Loucy (cell line): ENCODE measurements at regions not wholly inside any gene's neighbourhood (a gene's known extent, or its start where the extent isn't known, plus 50 kb on each side); places are given as distances from the start of the nearest gene placed in this dataset.
"Not testable (repeated sequence)": the region's sequence is repeated elsewhere in the genome, so short reads cannot be mapped to it uniquely, and the experiment has no call there.

Experiments used
- H2AFZ ChIP-seq: fragments of 200-600 bp; sonication (generic); 2 replicates; pipeline ENCODE4 v1.6.0; 2016; ENCODE audit warnings: antibody characterized with exemption, mild to moderate bottlenecking, low read length, moderate library complexity
- H3F3A ChIP-seq: fragments of 200-600 bp; 2 replicates; pipeline ENCODE4 v1.6.0; 2016; ENCODE audit warnings: antibody characterized with exemption, low read depth, mild to moderate bottlenecking
- H3K27me3 ChIP-seq: fragments of 200-600 bp; sonication (generic); 2 replicates; pipeline ENCODE4 v1.6.1; 2014; ENCODE audit warnings: low read length, mild to moderate bottlenecking; ENCODE audit not compliant: insufficient read depth, poor library complexity, severe bottlenecking
- H3K36me3 ChIP-seq: fragments of 200-600 bp; sonication (generic); 2 replicates; pipeline ENCODE4 v1.6.1; 2016; ENCODE audit warnings: low read length; ENCODE audit not compliant: insufficient read depth
- H3K4me1 ChIP-seq: fragments of 200-600 bp; sonication (generic); 2 replicates; pipeline ENCODE4 v1.5.1; 2014; ENCODE audit warnings: low read length, mild to moderate bottlenecking; ENCODE audit not compliant: insufficient read depth, poor library complexity, severe bottlenecking
- H3K4me2 ChIP-seq: fragments of 200-600 bp; sonication (generic); 2 replicates; pipeline ENCODE4 v1.6.0; 2014; ENCODE audit warnings: antibody characterized with exemption, low read length, low read depth, mild to moderate bottlenecking; ENCODE audit not compliant: poor library complexity, severe bottlenecking
- H3K4me3 ChIP-seq: fragments of 200-600 bp; sonication (generic); 2 replicates; pipeline ENCODE4 v1.5.1; 2014; ENCODE audit warnings: low read length, mild to moderate bottlenecking, mixed read lengths; ENCODE audit not compliant: poor library complexity, severe bottlenecking
- H3K79me2 ChIP-seq: fragments of 200-600 bp; sonication (generic); 2 replicates; pipeline ENCODE4 v1.6.1; 2014; ENCODE audit warnings: low read length; ENCODE audit not compliant: insufficient read depth
- H3K9ac ChIP-seq: fragments of 200-600 bp; sonication (generic); 2 replicates; pipeline ENCODE4 v1.6.0; 2014; ENCODE audit warnings: mild to moderate bottlenecking, low read depth, low read length, moderate library complexity; ENCODE audit not compliant: poor library complexity, severe bottlenecking
- H3K9me2 ChIP-seq: fragments of 200-600 bp; sonication (generic); replicated peaks from 2 replicates; pipeline ENCODE4 v1.6.1; 2016; ENCODE audit warnings: low read depth, low read length, mixed read lengths
- H3K9me3 ChIP-seq: fragments of 200-600 bp; sonication (generic); 2 replicates; pipeline ENCODE4 v1.6.1; 2014; ENCODE audit warnings: mild to moderate bottlenecking, antibody characterized with exemption, low read length, low read depth; ENCODE audit not compliant: insufficient read depth
- H4K20me1 ChIP-seq: fragments of 200-600 bp; sonication (generic); 2 replicates; pipeline ENCODE4 v1.6.0; 2014; ENCODE audit warnings: antibody characterized with exemption, low read length, mild to moderate bottlenecking; ENCODE audit not compliant: insufficient read depth, poor library complexity, severe bottlenecking
- EZH2phosphoT487 ChIP-seq: fragments of 200-600 bp; IDR thresholded peaks from 2 replicates; pipeline ENCODE4 v1.6.1; 2018; ENCODE audit warnings: antibody characterized with exemption, mild to moderate bottlenecking, moderate library complexity, borderline replicate concordance
- TF ChIP-seq, protein P1 (sequence below): fragments of 200-600 bp; sonication (generic); conservative IDR thresholded peaks from 2 replicates; pipeline ENCODE4 v1.5.1; 2014; ENCODE audit warnings: mild to moderate bottlenecking, antibody characterized with exemption, low read length

DNA sequence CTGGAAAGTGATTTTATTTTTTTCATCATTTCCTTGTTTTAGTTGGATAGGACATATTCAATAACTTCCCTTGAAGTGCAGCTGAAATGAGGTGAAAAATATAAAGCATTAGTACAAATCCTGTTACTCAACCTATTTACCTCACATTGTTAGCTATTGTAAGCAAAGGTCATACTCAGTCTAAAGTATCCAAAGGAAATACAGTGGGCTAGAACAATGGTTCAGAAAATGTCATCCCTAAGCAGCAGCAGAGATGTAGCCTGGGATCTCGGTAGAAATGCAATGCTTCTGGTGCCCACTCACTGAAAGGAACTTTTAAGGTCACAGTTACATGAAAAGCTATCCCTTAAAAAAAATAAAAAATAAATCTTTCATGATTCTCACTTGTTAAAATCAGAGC lies 300.6 kb downstream of the PPP4R3C start:
- Histone ChIP-seq H3K36me3 (no peaks in the 10 kb centered on the region), H3K79me2 (no peaks in the 10 kb centered on the region), H3K9ac (no peak overlapping the region), H2AFZ (no peak overlapping the region), H3K4me1 (no peaks in the 10 kb centered on the region), H3K9me3 (no peaks in the 10 kb centered on the region), H4K20me1 (no peaks in the 10 kb centered on the region), H3K4me3 (no peak overlapping the region), H3K27me3 (no peaks in the 10 kb centered on the region), H3K9me2 (no peaks in the 10 kb centered on the region), H3K4me2 (no peak overlapping the region), H3F3A (no peaks in the 10 kb centered on the region)
- TF ChIP-seq, protein P1, sequence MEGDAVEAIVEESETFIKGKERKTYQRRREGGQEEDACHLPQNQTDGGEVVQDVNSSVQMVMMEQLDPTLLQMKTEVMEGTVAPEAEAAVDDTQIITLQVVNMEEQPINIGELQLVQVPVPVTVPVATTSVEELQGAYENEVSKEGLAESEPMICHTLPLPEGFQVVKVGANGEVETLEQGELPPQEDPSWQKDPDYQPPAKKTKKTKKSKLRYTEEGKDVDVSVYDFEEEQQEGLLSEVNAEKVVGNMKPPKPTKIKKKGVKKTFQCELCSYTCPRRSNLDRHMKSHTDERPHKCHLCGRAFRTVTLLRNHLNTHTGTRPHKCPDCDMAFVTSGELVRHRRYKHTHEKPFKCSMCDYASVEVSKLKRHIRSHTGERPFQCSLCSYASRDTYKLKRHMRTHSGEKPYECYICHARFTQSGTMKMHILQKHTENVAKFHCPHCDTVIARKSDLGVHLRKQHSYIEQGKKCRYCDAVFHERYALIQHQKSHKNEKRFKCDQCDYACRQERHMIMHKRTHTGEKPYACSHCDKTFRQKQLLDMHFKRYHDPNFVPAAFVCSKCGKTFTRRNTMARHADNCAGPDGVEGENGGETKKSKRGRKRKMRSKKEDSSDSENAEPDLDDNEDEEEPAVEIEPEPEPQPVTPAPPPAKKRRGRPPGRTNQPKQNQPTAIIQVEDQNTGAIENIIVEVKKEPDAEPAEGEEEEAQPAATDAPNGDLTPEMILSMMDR: no peak
- TF ChIP-seq EZH2phosphoT487: no peak

DNA sequence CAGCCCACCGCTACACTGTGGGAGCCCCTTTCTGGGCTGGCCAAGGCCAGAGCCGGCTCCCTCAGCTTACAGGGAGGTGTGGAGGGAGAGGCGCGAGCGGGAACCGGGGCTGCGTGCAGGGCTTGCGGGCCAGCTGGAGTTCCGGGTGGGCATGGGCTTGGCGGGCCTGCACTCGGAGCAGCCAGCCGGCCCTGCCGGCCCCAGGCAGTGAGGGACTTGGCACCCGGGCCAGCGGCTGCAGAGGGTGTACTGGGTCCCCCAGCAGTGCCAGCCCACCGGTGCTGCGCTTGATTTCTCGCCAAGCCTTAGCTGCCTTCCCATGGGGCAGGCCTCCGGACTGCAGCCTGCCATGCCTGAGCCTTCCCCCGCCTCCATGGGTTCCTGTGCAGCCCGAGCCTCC lies 306.2 kb downstream of the PPP4R3C start:
- H2AFZ ChIP-seq, H3K9me2 ChIP-seq: not testable (repeated sequence)

DNA sequence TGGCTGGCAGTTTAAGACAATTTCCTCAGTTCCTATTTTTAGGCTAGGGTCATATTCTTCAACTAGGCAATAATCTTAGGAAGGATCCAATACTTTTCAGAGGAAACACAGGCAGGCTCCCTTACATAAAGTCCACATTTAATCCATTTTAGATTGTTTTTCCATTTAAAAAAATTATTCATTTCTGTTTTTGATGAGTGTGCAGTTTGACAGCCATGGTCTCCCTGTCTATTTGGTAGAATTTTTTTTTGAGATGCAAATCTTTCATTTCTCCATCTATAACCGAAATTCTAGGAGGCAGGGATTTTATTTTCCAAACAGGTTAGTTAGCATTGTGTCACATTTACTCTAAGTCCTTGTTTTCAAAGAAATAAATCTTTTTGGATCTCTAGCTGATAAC lies 326.8 kb downstream of the PPP4R3C start:
- Histone ChIP-seq H3K9ac (no peak overlapping the region), H3K4me2 (no peak overlapping the region), H4K20me1 (no peaks in the 10 kb centered on the region), H3K79me2 (no peaks in the 10 kb centered on the region), H3K9me2 (no peaks in the 10 kb centered on the region), H3K27me3 (no peaks in the 10 kb centered on the region), H3F3A (no peaks in the 10 kb centered on the region), H3K4me1 (no peaks in the 10 kb centered on the region), H3K9me3 (no peaks in the 10 kb centered on the region), H2AFZ (no peak overlapping the region), H3K4me3 (no peak overlapping the region), H3K36me3 (no peaks in the 10 kb centered on the region)
- no peak for TF ChIP-seq EZH2phosphoT487
- TF ChIP-seq, protein P1: no peak

More for the DNA sequence above, 306.2 kb downstream of the PPP4R3C start:
- not testable (repeated sequence) for H4K20me1 ChIP-seq, H3K36me3 ChIP-seq, H3K9ac ChIP-seq, H3K79me2 ChIP-seq, H3K4me1 ChIP-seq, H3K9me3 ChIP-seq, H3K4me2 ChIP-seq, H3K27me3 ChIP-seq, H3F3A ChIP-seq, H3K4me3 ChIP-seq

DNA sequence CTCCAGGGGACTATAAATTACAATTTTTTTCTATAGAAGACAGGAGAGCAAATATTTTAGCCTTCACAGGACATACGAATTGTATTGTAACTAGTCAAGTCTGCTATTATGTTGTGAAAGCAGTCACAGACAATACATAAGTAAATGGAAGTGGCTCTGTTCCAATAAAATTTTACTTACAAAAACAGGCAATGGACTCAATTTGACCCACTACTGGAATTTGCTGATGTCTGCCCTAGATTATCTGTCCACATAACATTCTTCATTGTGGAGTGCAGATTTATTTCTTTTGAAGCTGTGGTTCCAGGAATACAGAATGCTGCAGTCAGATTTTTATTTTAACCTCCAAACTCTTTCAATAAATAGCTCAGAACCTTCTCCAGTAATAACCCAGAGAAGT lies 330.3 kb downstream of the PPP4R3C start:
- H3K9me3 ChIP-seq: no peaks in the 10 kb centered on the region
- no peak overlapping the region for H2AFZ ChIP-seq
- H3K4me3 ChIP-seq: no peak overlapping the region
- H3K9me2 ChIP-seq: no peaks in the 10 kb centered on the region
- H3K79me2 ChIP-seq: no peaks in the 10 kb centered on the region
- no peaks in the 10 kb centered on the region for H3K36me3 ChIP-seq
- H3K27me3 ChIP-seq: no peaks in the 10 kb centered on the region
- no peaks in the 10 kb centered on the region for H3K4me1 ChIP-seq
- no peak overlapping the region for H3K4me2 ChIP-seq
- H3K9ac ChIP-seq: no peak overlapping the region
- H4K20me1 ChIP-seq: no peaks in the 10 kb centered on the region
- no peak for TF ChIP-seq EZH2phosphoT487
- TF ChIP-seq, protein P1: no peak
- no peaks in the 10 kb centered on the region for H3F3A ChIP-seq

DNA sequence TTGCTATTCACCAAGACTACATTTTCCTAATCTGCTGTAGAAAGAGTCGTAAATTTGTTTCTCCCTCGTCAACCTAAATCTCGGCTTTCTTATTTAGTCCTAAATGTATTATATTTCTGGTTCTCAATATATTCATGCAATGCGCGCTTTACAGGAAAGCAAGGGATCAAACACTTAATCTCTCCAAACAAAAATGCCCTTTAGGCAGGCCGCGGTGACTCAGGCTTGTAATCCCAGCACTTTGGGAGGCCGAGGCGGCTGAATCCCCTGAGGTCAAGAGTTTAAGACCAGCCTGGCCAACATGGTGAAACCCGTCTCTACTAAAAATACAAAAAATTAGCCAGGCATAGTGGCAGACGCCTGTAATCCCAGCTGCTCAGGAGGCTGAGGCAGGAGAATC lies 376.0 kb downstream of the PPP4R3C start:
- not testable (repeated sequence) for H3K9me3 ChIP-seq, H3K9me2 ChIP-seq

More for the DNA sequence above, 376.0 kb downstream of the PPP4R3C start:
- H3K4me2 ChIP-seq, H3K9ac ChIP-seq, H3K4me3 ChIP-seq, H3K4me1 ChIP-seq, H3K79me2 ChIP-seq, H4K20me1 ChIP-seq, H3F3A ChIP-seq, H2AFZ ChIP-seq, H3K36me3 ChIP-seq, H3K27me3 ChIP-seq: not testable (repeated sequence)
